ENCODE measurements at regions not wholly inside any gene's neighbourhood (a gene's known extent, or its start where the extent isn't known, plus 50 kb on each side); places are given as distances from the start of the nearest gene placed in this dataset.

- no peak overlapping the region for H3K4me3 ChIP-seq
- no peak overlapping the region for H3K27ac ChIP-seq
- no peaks in the 10 kb centered on the region for H3K36me3 ChIP-seq
- in situ Hi-C loops (cut with MboI; ENCODE audit: low pct_ligation_motif_present in 1 of 4, low pct_unique_long_range_greater_than_20kb in 1 of 4, low sequenced_read_pairs in 3 of 4) = no loop called here
- DNase-seq = no peak
- TF ChIP-seq, protein P1, sequence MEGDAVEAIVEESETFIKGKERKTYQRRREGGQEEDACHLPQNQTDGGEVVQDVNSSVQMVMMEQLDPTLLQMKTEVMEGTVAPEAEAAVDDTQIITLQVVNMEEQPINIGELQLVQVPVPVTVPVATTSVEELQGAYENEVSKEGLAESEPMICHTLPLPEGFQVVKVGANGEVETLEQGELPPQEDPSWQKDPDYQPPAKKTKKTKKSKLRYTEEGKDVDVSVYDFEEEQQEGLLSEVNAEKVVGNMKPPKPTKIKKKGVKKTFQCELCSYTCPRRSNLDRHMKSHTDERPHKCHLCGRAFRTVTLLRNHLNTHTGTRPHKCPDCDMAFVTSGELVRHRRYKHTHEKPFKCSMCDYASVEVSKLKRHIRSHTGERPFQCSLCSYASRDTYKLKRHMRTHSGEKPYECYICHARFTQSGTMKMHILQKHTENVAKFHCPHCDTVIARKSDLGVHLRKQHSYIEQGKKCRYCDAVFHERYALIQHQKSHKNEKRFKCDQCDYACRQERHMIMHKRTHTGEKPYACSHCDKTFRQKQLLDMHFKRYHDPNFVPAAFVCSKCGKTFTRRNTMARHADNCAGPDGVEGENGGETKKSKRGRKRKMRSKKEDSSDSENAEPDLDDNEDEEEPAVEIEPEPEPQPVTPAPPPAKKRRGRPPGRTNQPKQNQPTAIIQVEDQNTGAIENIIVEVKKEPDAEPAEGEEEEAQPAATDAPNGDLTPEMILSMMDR (IDR thresholded peaks at IDR 0.05) = no peak
- TF ChIP-seq POLR2A (IDR thresholded peaks at IDR 0.05) = no peak
- no peak for TF ChIP-seq EP300 (IDR thresholded peaks at IDR 0.05; ENCODE audit: low read depth)
- TF ChIP-seq POLR2AphosphoS5 (IDR thresholded peaks at IDR 0.05) = no peak
- intact Hi-C loops (cut with DNase I; ENCODE audit: low total_unique reads) = no loop called here
- no peaks in the 10 kb centered on the region for H3K4me1 ChIP-seq
- H3K27me3 ChIP-seq = no peaks in the 10 kb centered on the region
- 67 to 75% methylated on average over 1 to 2 of the region's 2 CpGs for WGBS, 2 donors (ENCODE audit: low coverage in 1 of 2)
- no peaks in the 10 kb centered on the region for H3K9me3 ChIP-seq
Measured at GRCh38 chr13:44283600-44283999, 90.0 kb upstream of the SERP2 start.

- Histone ChIP-seq H3K27ac (no peak overlapping the region), H3K36me3 (no peaks in the 10 kb centered on the region), H3K9me3 (no peaks in the 10 kb centered on the region), H3K4me1 (peaks cover 0 to 8% (median 2%) of the 10 kb centered on the region in 4 donors), H3K27me3 (no peaks in the 10 kb centered on the region), H3K4me3 (no peak overlapping the region)
- DNase-seq = no peak
- intact Hi-C loops (cut with DNase I; ENCODE audit: low total_unique reads) (no loop called here), in situ Hi-C loops (cut with MboI; ENCODE audit: low pct_ligation_motif_present in 1 of 4, low pct_unique_long_range_greater_than_20kb in 1 of 4, low sequenced_read_pairs in 3 of 4) (no loop called here)
- TF ChIP-seq POLR2A (IDR thresholded peaks at IDR 0.05) (no peak), POLR2AphosphoS5 (IDR thresholded peaks at IDR 0.05) (no peak)
- TF ChIP-seq, protein P1 (IDR thresholded peaks at IDR 0.05) = no peak
- 68 to 71% methylated on average over 5 of the region's 5 CpGs for WGBS, 2 donors (ENCODE audit: low coverage in 1 of 2)
Measured at GRCh38 chr13:44287958-44288357, 85.7 kb upstream of the SERP2 start.

GRCh38 chr13:44292545-44292944 is 81.1 kb upstream of the SERP2 start:
- Histone ChIP-seq H3K9me3 (no peaks in the 10 kb centered on the region), H3K36me3 (no peaks in the 10 kb centered on the region), H3K27me3 (no peaks in the 10 kb centered on the region), H3K4me3 (no peak overlapping the region), H3K27ac (peak overlapping the region; percentile 68 to 82 (median 76)), H3K4me1 (peaks cover 0 to 25% (median 8%) of the 10 kb centered on the region in 4 donors)
- 76% methylated on average over 1 of the region's 1 CpG; no CpG with 5 or more reads in 1 of the 2 donors for WGBS, 2 donors (ENCODE audit: low coverage in 1 of 2)
- intact Hi-C loops (cut with DNase I; ENCODE audit: low total_unique reads) = no loop called here
- no peak for DNase-seq
- in situ Hi-C loops (cut with MboI; ENCODE audit: low pct_ligation_motif_present in 1 of 4, low pct_unique_long_range_greater_than_20kb in 1 of 4, low sequenced_read_pairs in 3 of 4) = no loop called here
- TF ChIP-seq EP300 (IDR thresholded peaks at IDR 0.05; ENCODE audit: low read depth) (no peak), POLR2A (IDR thresholded peaks at IDR 0.05) (no peak), POLR2AphosphoS5 (IDR thresholded peaks at IDR 0.05) (no peak)
- TF ChIP-seq, protein P1 (IDR thresholded peaks at IDR 0.05) = no peak

DNA sequence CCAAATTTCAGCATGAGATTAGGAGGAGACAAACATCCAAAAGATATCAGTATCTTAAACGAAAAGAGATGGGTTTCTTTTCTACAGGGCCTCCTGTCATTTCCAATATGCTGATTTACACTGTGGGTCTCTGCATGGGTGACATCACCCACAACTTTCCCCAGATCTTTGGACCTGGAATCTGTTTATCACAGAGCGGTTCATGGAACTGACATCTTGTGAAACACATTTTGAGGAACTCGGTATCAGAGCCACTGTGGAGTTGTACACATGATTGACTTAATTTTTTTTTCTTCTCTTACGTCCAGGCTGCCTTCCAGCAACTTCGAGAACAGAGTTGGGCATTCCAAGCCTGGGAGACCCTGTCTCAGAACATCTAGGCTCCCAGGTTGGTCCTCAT is 80.2 kb upstream of the SERP2 start:
- peaks cover 0 to 25% (median 8%) of the 10 kb centered on the region in 4 donors for H3K4me1 ChIP-seq
- peak overlapping the region; percentile 68 to 82 (median 76) for H3K27ac ChIP-seq
- in situ Hi-C loops (cut with MboI; ENCODE audit: low pct_ligation_motif_present in 1 of 4, low pct_unique_long_range_greater_than_20kb in 1 of 4, low sequenced_read_pairs in 3 of 4) (no loop called here), intact Hi-C loops (cut with DNase I; ENCODE audit: low total_unique reads) (no loop called here)
- TF ChIP-seq, protein P1 (IDR thresholded peaks at IDR 0.05) = no peak
- TF ChIP-seq EP300 (IDR thresholded peaks at IDR 0.05; ENCODE audit: low read depth) (no peak), POLR2A (IDR thresholded peaks at IDR 0.05) (no peak), POLR2AphosphoS5 (IDR thresholded peaks at IDR 0.05) (no peak)
- H3K9me3 ChIP-seq = no peaks in the 10 kb centered on the region
- no peak for DNase-seq
- no peaks in the 10 kb centered on the region for H3K36me3 ChIP-seq
- 73 to 82% methylated on average over 2 to 5 of the region's 5 CpGs for WGBS, 2 donors (ENCODE audit: low coverage in 1 of 2)
- H3K27me3 ChIP-seq = no peaks in the 10 kb centered on the region
- H3K4me3 ChIP-seq = no peak overlapping the region

All from transverse colon (tissue), 4 donors.